Testis (tissue), 2 donors: ENCODE measurements at regions not wholly inside any gene's neighbourhood (a gene's known extent, or its start where the extent isn't known, plus 50 kb on each side); places are given as distances from the start of the nearest gene placed in this dataset.

Source experiments
- DNase-seq: peaks from one replicate; pipeline ENCODE4 v3.0.0-alpha.2; 2019
- H3K27ac ChIP-seq, 2 donors: fragments of 200-600 bp; sonication (generic); one replicate each; pipeline ENCODE4 v1.5.1; 2019
- H3K27me3 ChIP-seq: fragments of 200-600 bp; sonication (generic); one replicate; pipeline ENCODE4 v1.5.1; 2019
- H3K36me3 ChIP-seq: fragments of 200-600 bp; sonication (generic); one replicate; pipeline ENCODE4 v1.5.1; 2017; ENCODE audit warnings: low read depth; ENCODE audit errors: missing control alignments
- H3K4me1 ChIP-seq: fragments of 200-600 bp; sonication (generic); one replicate; pipeline ENCODE4 v1.5.1; 2019
- H3K4me3 ChIP-seq, 2 donors: fragments of 200-600 bp; sonication (generic); one replicate each; pipeline ENCODE4 v1.5.1; 2017 to 2019
- H3K9me3 ChIP-seq: fragments of 200-600 bp; sonication (generic); one replicate; pipeline ENCODE4 v1.5.1; 2017
- CTCF ChIP-seq, 3 experiments: fragments of 450-650 bp in 2 of 3; fragments of 200-600 bp in 1 of 3; sonication (generic) in 1 of 3; IDR thresholded peaks; one replicate each; pipeline ENCODE4 v1.5.1; 2016 to 2019; ENCODE audit warnings: antibody characterized with exemption in 3 of 3, mild to moderate bottlenecking in 2 of 3, moderate library complexity in 1 of 3
- POLR2A ChIP-seq: fragments of 450-650 bp; IDR thresholded peaks from one replicate; pipeline ENCODE4 v1.6.1; 2017; ENCODE audit warnings: antibody characterized with exemption, mild to moderate bottlenecking, moderate library complexity
- WGBS, 2 donors: methylation state at CpG; one replicate each; pipeline ENCODE4 v1.1.5; 2018; 5-methylcytosine and 5-hydroxymethylcytosine counted together
- intact Hi-C: fragments of 100-400 bp; cut with DNase I; formaldehyde crosslinking; loops from one replicate; pipeline ENCODE4 v1.15.1; 2023; ENCODE audit warnings: low total_unique reads

DNA sequence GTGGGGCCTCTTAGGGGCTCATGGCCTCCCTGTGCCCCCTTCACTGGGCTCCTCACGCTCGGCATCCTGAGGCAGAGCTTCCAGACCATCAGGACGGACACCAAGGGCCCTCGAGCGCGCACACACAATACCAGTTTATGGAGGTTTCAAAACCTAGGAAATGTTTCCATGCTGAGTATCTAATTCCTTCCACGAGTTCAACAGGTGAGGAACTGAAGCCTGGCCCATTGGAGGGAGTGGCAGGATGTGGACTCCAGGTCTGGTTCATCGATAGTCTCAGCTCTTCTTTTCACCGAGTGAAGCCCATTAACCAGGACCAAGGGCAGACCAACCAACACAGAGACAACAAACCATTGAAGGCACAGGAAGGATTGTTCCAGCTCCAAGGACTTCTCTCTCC lies 336.7 kb upstream of the SHH start:
- WGBS, 2 donors: 95 to 96% methylated on average over 6 to 9 of the region's 9 CpGs
- H3K4me1 ChIP-seq: no peaks in the 10 kb centered on the region
- H3K27ac ChIP-seq: no peak overlapping the region
- intact Hi-C loops: no loop called here
- no peak overlapping the region for H3K4me3 ChIP-seq
- no peaks in the 10 kb centered on the region for H3K27me3 ChIP-seq
- no peaks in the 10 kb centered on the region for H3K36me3 ChIP-seq
- DNase-seq: no peak
- TF ChIP-seq CTCF (IDR thresholded peaks at IDR 0.05) (no peak), POLR2A (no peak)
- H3K9me3 ChIP-seq: no peaks in the 10 kb centered on the region

GRCh38 chr7:156148547-156148946 lies 336.3 kb upstream of the SHH start:
- no peak for DNase-seq
- 71 to 73% methylated on average over 8 of the region's 8 CpGs for WGBS, 2 donors
- Histone ChIP-seq H3K4me1 (no peaks in the 10 kb centered on the region), H3K4me3 (no peak overlapping the region), H3K9me3 (no peaks in the 10 kb centered on the region), H3K27ac (no peak overlapping the region), H3K27me3 (no peaks in the 10 kb centered on the region), H3K36me3 (no peaks in the 10 kb centered on the region)
- TF ChIP-seq POLR2A (no peak), CTCF (IDR thresholded peaks at IDR 0.05) (no peak)
- intact Hi-C loops: no loop called here

- H3K4me1 ChIP-seq: no peaks in the 10 kb centered on the region
- DNase-seq: no peak
- intact Hi-C loops: no loop called here
- WGBS, 2 donors: 68 to 77% methylated on average over 9 to 15 of the region's 15 CpGs
- TF ChIP-seq CTCF (IDR thresholded peaks at IDR 0.05): no peak
- TF ChIP-seq POLR2A: no peak
- H3K27me3 ChIP-seq: no peaks in the 10 kb centered on the region
- no peak overlapping the region for H3K27ac ChIP-seq
- H3K36me3 ChIP-seq: no peaks in the 10 kb centered on the region
- no peak overlapping the region for H3K4me3 ChIP-seq
- no peaks in the 10 kb centered on the region for H3K9me3 ChIP-seq
Measured at GRCh38 chr7:156147756-156148504, 335.7 kb upstream of the SHH start.

GRCh38 chr7:156147104-156147503 lies 334.8 kb upstream of the SHH start:
- H3K27ac ChIP-seq: no peak overlapping the region
- 90 to 92% methylated on average over 6 of the region's 6 CpGs for WGBS, 2 donors
- H3K36me3 ChIP-seq: no peaks in the 10 kb centered on the region
- no peak for DNase-seq
- no peaks in the 10 kb centered on the region for H3K27me3 ChIP-seq
- intact Hi-C loops: no loop called here
- H3K4me1 ChIP-seq: no peaks in the 10 kb centered on the region
- TF ChIP-seq CTCF (IDR thresholded peaks at IDR 0.05): no peak
- TF ChIP-seq POLR2A: no peak
- no peaks in the 10 kb centered on the region for H3K9me3 ChIP-seq
- H3K4me3 ChIP-seq: no peak overlapping the region

GRCh38 chr7:156145996-156146395 lies 333.7 kb upstream of the SHH start:
- Histone ChIP-seq H3K27ac (no peak overlapping the region), H3K27me3 (no peaks in the 10 kb centered on the region), H3K36me3 (no peaks in the 10 kb centered on the region), H3K9me3 (no peaks in the 10 kb centered on the region), H3K4me3 (no peak overlapping the region), H3K4me1 (no peaks in the 10 kb centered on the region)
- TF ChIP-seq POLR2A (no peak), CTCF (IDR thresholded peaks at IDR 0.05) (no peak)
- intact Hi-C loops: no loop called here
- DNase-seq: no peak
- WGBS, 2 donors: 70 to 76% methylated on average over 8 of the region's 8 CpGs
